Stimulated activated effector memory CD8-positive, alpha-beta T cell treated with anti-CD3 and anti-CD28 coated beads, Interleukin-12 subunit alpha, Interleukin-12 subunit beta, amount 100 ng/mL, for 72 hours (primary cell): ENCODE measurements at regions not wholly inside any gene's neighbourhood (a gene's known extent, or its start where the extent isn't known, plus 50 kb on each side); places are given as distances from the start of the nearest gene placed in this dataset.

Experiments used
- ATAC-seq: fragments of 150-1000 bp; cut with Tn5 transposase; 2 replicates; pipeline ENCODE4 v1.10.0; 2021
- DNase-seq, 2 donors: peaks; one replicate each; pipeline ENCODE4 v3.0.0; 2021 to 2022; ENCODE audit warnings: low spot score in 2 of 2
- H3K27ac Mint-ChIP-seq: one replicate; pipeline ENCODE4 v1.8.0; 2022; ENCODE audit warnings: mild to moderate bottlenecking, mixed read lengths
- H3K36me3 Mint-ChIP-seq: one replicate; pipeline ENCODE4 v1.8.0; 2022; ENCODE audit warnings: mild to moderate bottlenecking, mixed read lengths
- H3K4me1 Mint-ChIP-seq: one replicate; pipeline ENCODE4 v1.8.0; 2022; ENCODE audit warnings: mixed read lengths
- H3K4me3 Mint-ChIP-seq: one replicate; pipeline ENCODE4 v1.8.0; 2022; ENCODE audit warnings: mild to moderate bottlenecking, mixed read lengths
- H3K9me3 Mint-ChIP-seq: one replicate; pipeline ENCODE4 v1.8.0; 2022; ENCODE audit warnings: mixed read lengths

DNA sequence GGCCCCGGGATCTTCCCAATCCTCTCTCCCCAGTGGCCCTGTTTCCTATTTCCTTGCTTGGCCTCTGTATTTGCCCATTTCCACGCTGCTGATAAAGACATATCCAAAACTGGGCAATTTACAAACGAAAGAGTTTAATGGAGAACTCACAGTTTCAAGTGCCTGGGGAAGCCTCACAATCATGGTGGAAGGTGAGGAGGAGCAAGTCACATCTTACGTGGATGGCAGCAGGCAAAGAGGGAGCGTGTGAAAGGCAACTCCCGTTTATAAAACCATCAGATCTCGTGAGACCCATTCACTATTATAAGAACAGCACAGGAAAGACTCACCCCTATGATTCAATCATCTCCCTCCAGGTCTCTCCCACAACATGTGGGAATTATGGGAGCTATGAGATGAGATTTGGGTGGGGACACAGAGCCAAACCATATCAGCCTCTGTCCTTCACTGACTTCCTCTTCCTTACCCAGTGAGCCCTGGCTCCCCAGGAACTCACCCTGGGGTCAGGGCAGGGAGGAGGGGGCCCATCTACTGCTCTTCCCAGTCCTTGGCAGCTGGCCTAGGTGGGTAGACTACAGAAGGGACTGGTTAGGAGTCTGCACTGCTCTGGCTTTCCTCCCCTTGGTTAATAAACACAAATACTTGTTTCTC lies 105.8 kb upstream of the MYCN start:
- no peak overlapping the region for H3K4me3 Mint-ChIP-seq
- peaks cover 4% of the 10 kb centered on the region for H3K9me3 Mint-ChIP-seq
- no peaks in the 10 kb centered on the region for H3K36me3 Mint-ChIP-seq
- no peak overlapping the region for H3K27ac Mint-ChIP-seq
- no peak for DNase-seq
- H3K4me1 Mint-ChIP-seq: no peaks in the 10 kb centered on the region
- ATAC-seq: no peak

DNA sequence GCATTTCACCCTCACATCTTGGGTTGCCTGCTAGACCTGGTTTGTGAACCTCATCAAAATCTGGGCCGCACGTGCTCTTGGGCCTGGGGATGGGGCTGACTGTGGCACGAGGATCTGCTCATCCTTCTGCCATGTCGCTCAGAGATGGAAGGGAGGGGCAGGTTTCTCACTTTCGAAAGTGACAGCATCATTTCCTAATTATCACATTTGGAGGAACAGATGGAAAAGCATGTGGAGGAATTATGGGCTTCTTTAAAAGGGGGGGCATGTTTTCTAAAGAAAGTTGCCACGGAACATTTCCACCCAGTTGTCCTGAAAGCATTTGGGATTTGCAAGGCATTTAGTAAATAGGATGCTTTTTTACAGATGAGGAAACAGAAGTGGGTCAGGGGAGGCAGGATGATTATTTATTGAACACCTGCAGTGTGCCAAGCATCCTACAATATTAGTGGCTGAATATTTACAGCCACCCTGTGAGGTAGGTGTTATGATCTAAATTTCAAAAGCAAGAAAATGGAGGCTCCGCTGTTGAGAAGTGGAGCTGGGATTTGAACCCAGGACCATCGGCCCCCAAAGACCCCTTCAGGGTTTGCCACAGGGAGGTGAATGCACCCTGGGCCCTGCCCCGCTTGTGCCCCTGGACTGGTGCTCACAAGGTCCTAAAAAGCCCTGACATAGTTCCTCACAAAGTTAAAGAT lies 104.2 kb upstream of the MYCN start:
- Mint-ChIP-seq H3K27ac (no peak overlapping the region), H3K4me1 (no peaks in the 10 kb centered on the region), H3K36me3 (no peaks in the 10 kb centered on the region), H3K9me3 (peaks cover 4% of the 10 kb centered on the region), H3K4me3 (no peak overlapping the region)
- no peak for DNase-seq
- ATAC-seq: no peak

DNA sequence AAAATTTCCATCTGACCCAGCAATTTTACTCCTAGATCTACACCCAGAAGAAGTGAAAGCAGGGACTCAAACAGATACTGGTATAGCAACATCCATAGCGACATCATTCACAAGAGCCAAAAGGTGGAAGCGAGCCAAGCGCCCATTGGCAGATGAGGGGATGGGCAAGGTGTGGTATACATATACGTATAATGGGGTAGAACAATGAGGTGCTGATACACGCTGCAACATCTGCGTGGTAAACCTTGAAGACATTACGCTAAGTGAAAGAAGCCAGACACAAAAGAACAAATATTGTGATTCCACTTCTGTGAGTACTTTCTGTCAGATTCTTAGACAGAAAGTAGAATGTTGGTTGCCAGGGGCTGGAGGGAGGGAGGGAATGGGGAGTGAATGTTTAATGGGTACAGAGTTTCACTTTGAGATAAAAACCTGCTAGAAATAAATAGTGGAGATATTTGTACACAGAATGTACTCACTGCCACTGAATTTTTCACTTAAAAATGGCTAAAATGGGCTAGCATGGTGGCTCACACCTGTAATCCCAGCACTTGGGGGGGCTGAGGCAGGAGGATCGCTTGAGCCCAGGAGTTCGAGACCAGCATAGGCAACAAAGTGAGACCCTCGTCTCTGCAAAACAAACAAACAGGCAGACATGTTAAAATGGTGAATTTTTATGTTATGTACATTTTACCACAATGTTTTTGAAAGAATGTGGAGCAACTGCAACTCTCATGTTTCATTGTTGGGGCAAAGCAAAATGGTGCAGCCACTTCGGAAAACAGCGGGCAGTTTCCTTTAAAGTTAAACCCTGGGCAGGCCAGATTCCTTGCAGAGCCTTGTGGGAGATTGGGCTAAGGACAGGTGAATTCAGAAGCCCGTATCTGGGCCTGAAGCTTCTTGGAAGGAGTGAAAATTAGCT lies 103.4 kb upstream of the MYCN start:
- H3K27ac Mint-ChIP-seq: no peak overlapping the region
- ATAC-seq: no peak
- no peaks in the 10 kb centered on the region for H3K4me1 Mint-ChIP-seq
- H3K9me3 Mint-ChIP-seq: peaks cover 4% of the 10 kb centered on the region
- no peak for DNase-seq
- H3K4me3 Mint-ChIP-seq: no peak overlapping the region
- no peaks in the 10 kb centered on the region for H3K36me3 Mint-ChIP-seq

DNA sequence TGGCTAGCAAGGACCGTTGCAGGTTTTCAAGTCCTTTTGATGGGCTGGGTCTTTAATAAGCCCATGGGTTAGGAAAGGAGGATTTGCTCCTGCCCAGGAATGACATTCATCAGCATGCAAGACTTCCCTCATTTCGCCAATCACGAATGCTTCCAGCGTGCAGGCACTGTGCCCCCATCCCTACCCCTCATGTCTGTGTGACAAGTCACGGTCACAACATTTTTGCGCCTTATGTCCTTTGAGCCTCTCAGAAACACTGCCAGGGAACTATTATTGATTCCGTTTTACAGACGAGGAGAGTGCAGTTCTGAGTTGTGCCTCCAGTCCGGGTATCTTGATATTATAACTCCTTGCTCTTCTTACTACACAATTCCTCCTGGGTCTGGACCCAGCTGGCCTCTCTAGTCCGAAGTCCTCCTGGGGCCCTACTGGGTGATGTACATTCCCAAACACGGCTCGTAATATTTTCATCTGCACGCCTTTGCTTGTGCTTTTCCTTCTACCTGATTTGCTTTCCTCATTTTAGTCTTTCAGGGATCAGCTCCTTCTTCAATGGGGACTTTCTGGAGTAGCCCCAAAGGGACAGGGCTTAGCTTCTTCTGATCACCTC lies 101.8 kb upstream of the MYCN start:
- Mint-ChIP-seq H3K4me1 (no peaks in the 10 kb centered on the region), H3K36me3 (no peaks in the 10 kb centered on the region), H3K4me3 (no peak overlapping the region), H3K9me3 (peaks cover 4% of the 10 kb centered on the region), H3K27ac (no peak overlapping the region)
- no peak for DNase-seq
- no peak for ATAC-seq

DNA sequence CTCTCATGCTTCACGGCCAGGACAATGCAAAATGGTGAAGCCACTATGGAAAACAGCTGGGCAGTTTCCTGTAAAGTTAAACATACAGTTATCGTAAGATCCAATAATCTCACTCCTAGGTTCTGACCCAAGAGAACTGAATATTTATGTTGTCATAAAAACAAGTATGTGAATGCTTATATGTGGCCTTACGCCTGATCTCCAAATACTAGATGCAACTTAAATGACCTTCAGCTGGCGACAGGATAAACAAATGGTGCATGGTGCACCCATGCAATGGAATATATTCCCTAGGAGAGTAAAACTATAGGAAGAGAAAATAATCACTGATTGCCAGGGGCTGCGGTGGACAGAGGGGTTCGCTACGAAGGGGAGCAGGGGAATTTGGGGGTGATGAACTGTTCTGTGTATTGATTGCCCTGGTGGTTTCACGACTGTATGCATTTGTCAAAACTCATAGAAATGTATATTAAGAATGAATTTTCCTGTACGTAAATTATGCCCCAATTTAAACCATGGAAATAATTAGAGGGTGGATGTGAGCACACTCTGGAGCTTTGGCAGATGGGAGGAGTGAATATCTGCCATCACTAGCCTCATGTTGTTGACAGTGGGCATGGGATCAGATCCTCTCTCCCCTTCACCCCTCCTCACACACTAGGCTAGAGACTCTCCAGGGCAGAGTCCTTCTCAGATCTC lies 100.8 kb upstream of the MYCN start:
- ATAC-seq: no peak
- no peak overlapping the region for H3K4me3 Mint-ChIP-seq

DNA sequence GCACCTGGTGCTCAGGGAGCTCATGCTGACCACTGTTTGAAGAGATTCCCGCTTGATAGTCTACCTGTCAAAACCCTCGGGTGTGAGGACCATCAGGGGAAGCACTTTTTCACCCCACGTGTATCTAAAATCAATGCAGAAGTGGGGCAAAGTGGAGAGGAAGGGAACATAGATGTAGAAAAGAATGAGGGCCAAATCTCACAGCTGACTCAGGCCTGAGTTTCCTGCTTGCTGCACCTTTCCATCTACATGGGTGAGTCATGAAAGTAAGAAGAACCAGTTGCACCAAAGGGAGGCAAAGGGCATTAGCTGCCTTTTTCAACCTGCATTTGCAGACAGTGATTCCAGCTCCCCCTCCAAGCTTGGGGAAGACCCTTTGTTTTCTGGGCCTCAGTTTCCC lies 100.2 kb upstream of the MYCN start:
- ATAC-seq (no peak), DNase-seq (no peak)
- Mint-ChIP-seq H3K4me3 (no peak overlapping the region), H3K36me3 (no peaks in the 10 kb centered on the region), H3K9me3 (peaks cover 4% of the 10 kb centered on the region), H3K27ac (no peak overlapping the region), H3K4me1 (no peaks in the 10 kb centered on the region)

More for the DNA sequence above, 100.8 kb upstream of the MYCN start:
- DNase-seq: no peak
- H3K36me3 Mint-ChIP-seq: no peaks in the 10 kb centered on the region
- no peak overlapping the region for H3K27ac Mint-ChIP-seq
- H3K9me3 Mint-ChIP-seq: peaks cover 4% of the 10 kb centered on the region
- no peaks in the 10 kb centered on the region for H3K4me1 Mint-ChIP-seq

DNA sequence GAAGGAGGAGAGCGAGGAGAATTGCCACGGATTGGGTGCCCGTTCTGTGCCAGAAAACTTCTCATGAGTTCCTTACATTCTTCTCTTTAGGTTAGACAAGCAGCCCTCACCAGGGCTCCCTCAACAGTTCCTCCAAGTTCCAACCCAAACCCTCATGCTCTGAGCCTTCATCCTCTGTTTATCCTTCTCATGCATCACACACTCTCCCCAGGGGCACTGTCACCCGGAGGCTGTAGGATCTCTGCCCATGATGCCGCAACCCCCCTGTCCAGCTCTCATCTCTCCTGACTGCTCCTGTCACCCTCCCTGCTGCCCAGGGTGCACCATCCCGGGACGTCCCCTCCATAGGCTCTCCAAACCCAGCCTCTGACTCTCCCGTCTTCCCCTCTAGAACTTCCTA lies 99.4 kb upstream of the MYCN start:
- Mint-ChIP-seq H3K36me3 (no peaks in the 10 kb centered on the region), H3K27ac (no peak overlapping the region), H3K4me3 (no peak overlapping the region), H3K9me3 (peaks cover 4% of the 10 kb centered on the region), H3K4me1 (no peaks in the 10 kb centered on the region)
- DNase-seq (no peak), ATAC-seq (no peak)

DNA sequence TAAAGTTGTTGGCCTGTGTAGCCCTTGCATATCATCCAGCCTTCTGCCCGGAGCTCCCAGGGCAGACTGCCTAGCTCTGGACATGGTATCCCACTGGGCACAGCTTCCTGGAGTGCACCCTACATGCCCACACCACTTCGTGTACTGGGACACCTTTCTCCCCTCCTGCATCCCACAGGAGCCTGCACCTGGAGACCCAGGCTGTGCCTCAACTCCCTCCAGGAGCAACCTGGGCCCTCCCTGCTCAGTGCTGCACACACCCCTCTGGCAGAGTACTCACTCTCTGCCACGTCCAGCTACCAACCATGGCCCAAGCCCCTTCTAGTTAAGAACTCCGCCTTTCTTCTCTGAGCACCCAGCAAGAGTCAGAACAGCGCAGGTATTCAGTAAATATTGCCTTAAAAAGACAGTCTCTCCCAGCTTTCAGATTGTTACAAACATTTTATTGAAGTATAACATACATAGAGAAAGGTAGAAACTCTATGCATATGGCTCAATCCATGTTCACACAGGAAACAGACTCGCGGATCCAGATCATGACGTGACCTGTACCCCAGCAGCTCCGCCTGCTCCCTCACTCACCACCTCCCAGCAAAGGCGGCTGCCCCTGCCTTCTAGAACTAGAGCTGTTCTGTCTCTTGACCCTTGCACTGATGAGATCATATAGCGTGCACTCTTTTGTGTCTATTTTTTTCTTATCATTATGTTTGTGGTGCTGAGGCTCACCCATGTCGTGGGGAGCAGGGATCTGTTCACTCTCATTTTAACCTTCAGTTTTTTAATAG lies 98.4 kb upstream of the MYCN start:
- no peak overlapping the region for H3K4me3 Mint-ChIP-seq
- no peaks in the 10 kb centered on the region for H3K36me3 Mint-ChIP-seq
- H3K4me1 Mint-ChIP-seq: no peaks in the 10 kb centered on the region
- DNase-seq (no peak), ATAC-seq (no peak)
- H3K9me3 Mint-ChIP-seq: peaks cover 4% of the 10 kb centered on the region
- H3K27ac Mint-ChIP-seq: no peak overlapping the region

DNA sequence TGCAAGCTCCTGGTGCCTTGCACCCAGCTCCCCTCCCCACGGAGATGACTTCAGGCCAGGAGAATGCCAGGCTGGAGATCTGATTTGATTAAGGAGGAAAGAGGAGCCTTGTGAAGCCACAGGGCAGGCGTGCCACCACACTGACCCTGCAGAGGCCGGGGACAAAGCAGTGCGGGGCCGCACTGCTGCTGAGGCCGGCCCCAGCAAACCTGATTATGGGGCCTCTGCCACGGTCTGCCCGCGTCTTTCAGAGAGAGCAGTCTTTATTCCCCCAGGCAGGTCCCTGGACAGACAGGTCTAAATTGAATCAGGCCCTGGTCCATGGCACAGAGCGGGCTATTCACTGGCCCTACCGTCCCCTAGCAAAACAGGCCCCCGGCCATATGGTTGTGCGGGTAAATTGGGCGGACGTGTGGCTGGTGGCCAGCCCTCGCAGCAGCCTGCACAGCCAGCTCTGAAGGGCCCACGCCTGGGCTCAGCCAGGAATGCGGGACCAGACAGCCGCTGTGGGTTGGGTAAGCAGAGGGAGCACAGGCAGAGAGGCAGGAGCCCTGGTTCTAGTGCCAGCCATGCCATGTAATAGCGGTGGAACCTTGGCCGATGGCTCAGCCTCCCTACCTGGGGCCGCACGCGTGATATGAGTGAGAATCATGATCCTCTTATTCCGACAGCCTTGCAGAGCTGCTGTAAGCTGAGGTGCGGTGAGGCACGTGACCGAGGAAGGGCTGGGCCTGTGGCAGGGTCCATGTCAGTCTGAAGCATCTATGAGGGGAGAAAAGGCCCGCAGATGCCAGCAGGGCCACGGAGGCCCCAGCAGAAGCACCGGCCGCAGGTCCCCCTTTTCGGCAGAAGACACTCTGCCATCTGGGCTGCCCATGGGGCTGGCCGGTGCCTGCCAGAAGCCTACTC lies 97.3 kb upstream of the MYCN start:
- Mint-ChIP-seq H3K27ac (no peak overlapping the region), H3K4me3 (no peak overlapping the region), H3K36me3 (no peaks in the 10 kb centered on the region), H3K4me1 (no peaks in the 10 kb centered on the region), H3K9me3 (peaks cover 8% of the 10 kb centered on the region)
- no peak for DNase-seq
- no peak for ATAC-seq

DNA sequence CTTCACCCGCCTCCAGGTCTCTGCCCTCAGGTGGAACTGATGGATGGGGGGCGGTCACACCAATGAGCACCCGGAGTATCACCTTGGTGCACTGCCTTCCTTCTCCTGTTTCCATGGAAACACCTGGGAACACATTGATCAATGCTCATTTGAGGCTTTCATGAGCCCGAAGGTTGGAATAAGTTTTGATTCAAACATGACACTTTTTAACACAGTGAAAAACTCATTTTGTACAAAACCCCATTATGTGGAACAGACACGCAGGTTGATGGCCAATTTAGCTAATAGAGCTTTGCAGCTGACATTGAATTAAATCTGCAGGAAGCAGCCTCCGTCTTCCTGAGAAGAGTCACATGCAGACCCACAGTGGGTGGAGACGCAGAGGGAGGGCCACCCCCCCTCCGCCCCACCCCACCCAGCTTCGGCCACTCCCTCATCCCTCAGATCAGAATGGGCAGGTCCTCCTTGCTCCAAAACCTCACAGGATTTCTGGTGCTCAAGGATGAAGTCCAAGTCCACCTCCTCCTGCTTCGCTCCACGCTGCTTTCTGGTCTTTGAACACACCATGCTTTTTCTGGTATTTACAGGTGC lies 96.0 kb upstream of the MYCN start:
- Mint-ChIP-seq H3K4me3 (no peak overlapping the region), H3K9me3 (peaks cover 4% of the 10 kb centered on the region), H3K27ac (no peak overlapping the region), H3K4me1 (no peaks in the 10 kb centered on the region), H3K36me3 (no peaks in the 10 kb centered on the region)
- DNase-seq (no peak), ATAC-seq (no peak)

DNA sequence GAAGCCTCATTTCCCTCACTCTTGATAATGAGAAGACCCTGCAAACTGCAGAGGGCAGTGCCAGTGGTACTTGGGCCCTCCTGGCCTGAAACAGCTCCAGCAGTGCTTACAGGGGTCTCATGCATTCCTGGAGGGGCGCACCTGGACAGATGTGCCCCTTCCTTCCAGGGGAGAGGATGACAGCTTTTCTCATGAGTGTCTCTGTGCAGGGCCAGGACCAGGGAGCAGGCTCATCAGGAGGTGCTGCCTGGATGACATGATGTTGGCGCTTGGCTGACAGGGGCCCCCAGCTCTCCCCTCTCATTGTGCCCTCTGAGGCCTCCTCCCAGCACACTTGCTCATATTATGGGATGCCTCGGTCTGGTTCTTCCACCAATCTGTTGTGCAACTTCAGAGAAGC lies 95.1 kb upstream of the MYCN start:
- H3K4me1 Mint-ChIP-seq: no peaks in the 10 kb centered on the region
- no peak overlapping the region for H3K27ac Mint-ChIP-seq

DNA sequence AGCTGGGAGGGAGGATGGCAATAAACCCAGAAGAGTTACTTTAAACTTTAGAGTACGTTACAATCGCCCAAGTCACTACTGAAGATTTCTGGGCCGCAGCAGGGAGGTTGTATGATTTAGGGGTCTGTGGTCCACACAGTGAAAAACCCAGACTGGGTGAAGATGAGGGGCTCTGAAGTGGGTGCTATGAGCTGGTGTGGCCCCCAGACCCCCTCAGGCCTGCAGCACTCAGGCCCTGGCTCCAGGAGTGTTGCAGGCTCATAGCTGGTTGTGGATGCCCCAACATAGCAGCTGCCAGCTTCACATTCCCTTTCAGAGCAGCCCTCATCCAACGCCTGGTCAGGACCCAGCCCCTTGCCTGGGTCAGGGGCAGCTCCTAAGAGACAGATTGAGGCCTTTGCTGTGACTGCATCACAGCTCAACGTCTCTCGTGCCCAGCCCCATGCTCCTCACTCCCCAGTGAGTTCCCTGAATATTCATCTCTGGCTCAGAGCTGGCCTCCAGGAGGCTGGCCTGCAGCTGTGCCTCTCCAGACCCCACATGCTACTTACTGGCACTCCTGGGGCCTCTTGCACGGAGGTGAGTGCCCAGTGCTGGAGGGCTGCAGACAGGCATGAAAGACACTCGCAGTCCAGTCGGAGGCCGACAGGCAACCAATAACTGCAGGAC lies 94.5 kb upstream of the MYCN start:
- Mint-ChIP-seq H3K27ac (no peak overlapping the region), H3K4me1 (no peaks in the 10 kb centered on the region), H3K4me3 (no peak overlapping the region), H3K36me3 (no peaks in the 10 kb centered on the region), H3K9me3 (peaks cover 7% of the 10 kb centered on the region)
- no peak for DNase-seq
- ATAC-seq: no peak

More for the DNA sequence above, 95.1 kb upstream of the MYCN start:
- ATAC-seq: no peak
- H3K4me3 Mint-ChIP-seq: no peak overlapping the region
- H3K9me3 Mint-ChIP-seq: peaks cover 7% of the 10 kb centered on the region
- DNase-seq: no peak
- no peaks in the 10 kb centered on the region for H3K36me3 Mint-ChIP-seq

DNA sequence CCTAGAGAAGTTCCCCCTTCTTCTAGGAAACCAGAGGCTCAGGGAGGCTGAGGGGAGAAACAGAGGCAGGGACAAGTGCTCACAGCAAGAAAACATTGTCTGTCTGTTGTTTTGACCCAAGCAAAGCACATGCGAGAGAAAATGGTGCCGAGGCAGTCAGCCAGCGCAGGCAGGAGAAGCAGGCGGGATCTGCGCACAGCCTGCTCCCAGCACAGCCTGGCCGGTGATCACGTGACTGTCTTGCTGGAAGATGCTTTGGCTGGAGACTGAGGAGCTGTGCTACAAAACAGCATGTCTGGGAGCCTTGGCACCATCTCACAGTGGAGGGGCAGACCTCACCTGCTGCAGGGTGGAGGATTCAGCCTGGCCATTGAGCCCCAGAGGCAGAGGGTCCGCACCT lies 93.7 kb upstream of the MYCN start:
- Mint-ChIP-seq H3K27ac (no peak overlapping the region), H3K4me3 (no peak overlapping the region), H3K9me3 (peaks cover 7% of the 10 kb centered on the region), H3K4me1 (no peaks in the 10 kb centered on the region), H3K36me3 (no peaks in the 10 kb centered on the region)
- DNase-seq (no peak), ATAC-seq (peak; percentile 4)
